GM12865 (cell line): ENCODE measurements at regions not wholly inside any gene's neighbourhood (a gene's known extent, or its start where the extent isn't known, plus 50 kb on each side); places are given as distances from the start of the nearest gene placed in this dataset.
A peak's percentile ranks its signal among the peaks of the same experiment; 100 is the strongest.

ENCODE experiments used
- DNase-seq: peaks from one replicate; pipeline ENCODE4 v3.0.0; 2010; ENCODE audit warnings: low read depth
- H3K4me3 ChIP-seq: 2 replicates; pipeline ENCODE4 v1.5.1; 2011; ENCODE audit warnings: mild to moderate bottlenecking, low read depth, low read length, control low read depth
- TF ChIP-seq, protein P1 (sequence below): IDR thresholded peaks from 2 replicates; pipeline ENCODE4 v1.5.1; 2011; ENCODE audit warnings: low read length, control low read depth, low read depth, inconsistent platforms; ENCODE audit not compliant: insufficient read depth; ENCODE audit errors: missing control alignments

DNA sequence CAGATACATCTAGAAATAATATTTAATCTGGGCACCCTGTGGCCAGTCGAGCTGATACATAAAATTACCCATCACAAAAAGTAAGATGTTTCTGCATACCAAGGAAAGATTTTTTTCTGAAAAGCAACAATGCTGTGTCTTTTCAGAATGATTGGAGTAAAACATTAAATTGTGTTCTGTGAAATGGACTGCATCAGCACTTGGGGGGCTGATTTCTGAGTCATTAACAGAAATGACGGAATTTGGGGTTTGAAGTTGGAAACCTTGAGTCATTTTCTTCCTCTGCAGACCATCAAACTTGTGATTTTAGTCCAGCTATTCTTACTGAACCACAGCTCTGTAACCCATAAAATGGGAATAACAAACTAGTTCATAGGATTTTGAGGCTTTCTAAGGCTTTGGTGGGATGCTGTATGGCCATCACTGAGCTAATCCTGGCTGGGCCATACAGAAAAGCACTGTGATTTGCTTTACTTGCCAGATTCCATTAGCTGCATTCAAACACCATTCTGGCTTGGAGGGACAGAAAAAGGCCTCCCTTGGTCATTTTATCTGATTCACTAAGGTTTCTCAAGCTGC lies 739.4 kb upstream of the IGFBP3 start:
- DNase-seq = peak; percentile 22

GRCh38 chr7:46658281-46658680 lies 737.2 kb upstream of the IGFBP3 start:
- DNase-seq = no peak
- TF ChIP-seq, protein P1, sequence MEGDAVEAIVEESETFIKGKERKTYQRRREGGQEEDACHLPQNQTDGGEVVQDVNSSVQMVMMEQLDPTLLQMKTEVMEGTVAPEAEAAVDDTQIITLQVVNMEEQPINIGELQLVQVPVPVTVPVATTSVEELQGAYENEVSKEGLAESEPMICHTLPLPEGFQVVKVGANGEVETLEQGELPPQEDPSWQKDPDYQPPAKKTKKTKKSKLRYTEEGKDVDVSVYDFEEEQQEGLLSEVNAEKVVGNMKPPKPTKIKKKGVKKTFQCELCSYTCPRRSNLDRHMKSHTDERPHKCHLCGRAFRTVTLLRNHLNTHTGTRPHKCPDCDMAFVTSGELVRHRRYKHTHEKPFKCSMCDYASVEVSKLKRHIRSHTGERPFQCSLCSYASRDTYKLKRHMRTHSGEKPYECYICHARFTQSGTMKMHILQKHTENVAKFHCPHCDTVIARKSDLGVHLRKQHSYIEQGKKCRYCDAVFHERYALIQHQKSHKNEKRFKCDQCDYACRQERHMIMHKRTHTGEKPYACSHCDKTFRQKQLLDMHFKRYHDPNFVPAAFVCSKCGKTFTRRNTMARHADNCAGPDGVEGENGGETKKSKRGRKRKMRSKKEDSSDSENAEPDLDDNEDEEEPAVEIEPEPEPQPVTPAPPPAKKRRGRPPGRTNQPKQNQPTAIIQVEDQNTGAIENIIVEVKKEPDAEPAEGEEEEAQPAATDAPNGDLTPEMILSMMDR = no peak
- no peak overlapping the region for H3K4me3 ChIP-seq

More for the DNA sequence above, 739.4 kb upstream of the IGFBP3 start:
- TF ChIP-seq, protein P1 = no peak
- H3K4me3 ChIP-seq = no peak overlapping the region

- TF ChIP-seq, protein P1 = no peak
- no peak overlapping the region for H3K4me3 ChIP-seq
- no peak for DNase-seq
Measured at GRCh38 chr7:46654546-46655443, 733.7 kb upstream of the IGFBP3 start.

- TF ChIP-seq, protein P1 = no peak
- no peak overlapping the region for H3K4me3 ChIP-seq
- no peak for DNase-seq
Measured at GRCh38 chr7:46653848-46654247, 732.8 kb upstream of the IGFBP3 start.

DNA sequence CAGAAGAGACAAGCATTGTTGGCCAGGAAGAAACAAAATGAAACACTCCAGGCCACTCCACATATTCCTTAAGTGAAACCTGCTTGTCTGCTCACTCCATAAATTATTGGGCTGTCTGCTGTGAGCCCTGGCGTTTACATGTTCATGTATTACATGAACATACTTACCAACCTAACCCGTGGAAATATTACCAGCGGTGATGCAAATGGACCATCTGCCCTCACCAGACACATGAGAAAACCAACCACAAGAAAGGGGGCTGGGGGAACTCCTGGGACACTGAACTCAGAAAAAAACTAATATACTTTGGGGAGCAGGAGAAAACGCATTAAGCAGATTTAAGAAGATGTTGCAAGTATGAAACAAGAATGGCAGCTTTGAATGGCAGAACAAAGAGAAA lies 731.2 kb upstream of the IGFBP3 start:
- no peak overlapping the region for H3K4me3 ChIP-seq
- TF ChIP-seq, protein P1 = no peak
- DNase-seq = peak; percentile 77

- no peak overlapping the region for H3K4me3 ChIP-seq
- DNase-seq = peak; percentile 75
- TF ChIP-seq, protein P1 = no peak
Measured at GRCh38 chr7:46651561-46652088, 730.6 kb upstream of the IGFBP3 start.
